ENCODE measurements at regions not wholly inside any gene's neighbourhood (a gene's known extent, or its start where the extent isn't known, plus 50 kb on each side); places are given as distances from the start of the nearest gene placed in this dataset.

DNA sequence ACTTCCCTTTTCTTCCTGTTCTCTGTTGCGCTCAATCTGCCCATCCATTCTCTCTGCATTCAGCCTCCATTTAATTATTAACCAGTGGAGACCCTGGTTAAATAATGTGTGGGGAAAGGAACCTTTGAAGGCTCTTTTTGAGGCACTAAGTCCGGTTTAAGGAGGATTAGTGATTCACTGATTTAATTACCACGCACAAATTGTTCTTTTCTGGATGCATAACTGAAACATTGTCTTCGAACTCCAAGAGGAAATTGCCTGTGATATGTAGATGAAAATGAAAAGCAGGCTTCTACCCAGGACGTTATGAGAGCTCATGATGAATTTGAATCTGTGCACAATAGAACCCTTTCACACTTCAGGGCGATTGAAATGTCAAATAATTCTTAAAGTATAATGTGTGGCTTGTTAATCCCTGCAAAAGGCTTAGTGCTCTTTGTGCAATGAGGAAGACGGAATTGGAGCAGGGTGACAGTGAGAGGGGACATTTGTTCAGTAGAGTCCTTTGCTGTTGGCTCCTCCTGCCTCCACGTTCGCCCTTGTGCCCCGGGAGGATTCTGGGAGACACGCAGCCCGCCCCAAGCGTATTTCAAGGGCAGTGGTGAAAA, 51.1 kb upstream of the ZNF236 start:
- no peak for DNase-seq

DNA sequence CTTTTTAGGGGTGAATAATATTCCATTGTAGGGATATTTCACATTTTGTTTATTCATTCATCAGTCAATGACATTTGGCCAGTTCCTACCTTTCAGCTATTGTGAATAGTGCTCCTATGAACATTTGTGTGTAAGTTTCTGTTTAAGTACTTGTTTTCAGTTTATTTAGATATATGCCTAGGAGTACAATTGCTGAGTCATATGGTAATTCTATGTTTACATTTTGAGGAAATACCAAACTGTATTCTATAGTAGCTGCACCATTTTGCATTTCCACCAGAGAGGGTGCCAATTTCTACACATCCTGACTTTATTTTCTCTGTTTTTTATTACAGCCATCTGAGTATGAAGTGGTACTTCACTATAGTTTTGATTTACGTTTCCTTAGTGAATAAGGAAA, 54.4 kb upstream of the ZNF236 start:
- DNase-seq: no peak

DNA sequence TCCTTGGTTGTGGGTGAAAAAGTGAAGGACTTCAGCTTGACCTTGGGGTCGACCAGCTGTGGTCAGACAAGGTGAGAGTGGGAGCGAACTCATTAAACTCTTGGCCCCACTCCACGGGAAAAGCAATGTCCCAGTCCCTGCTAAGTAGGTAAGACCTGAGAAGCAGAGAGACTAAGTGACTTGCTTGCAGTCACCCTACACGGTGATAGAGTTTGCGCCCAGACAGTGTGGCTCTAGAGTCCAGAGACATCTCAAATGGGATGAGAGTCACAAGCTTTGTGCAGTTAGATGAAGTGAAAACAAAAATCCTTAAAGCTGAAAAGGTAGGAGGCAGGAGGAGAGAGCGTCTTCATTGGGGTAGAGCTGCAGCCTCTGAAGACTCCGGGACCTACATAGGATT, 55.9 kb upstream of the ZNF236 start:
- no peak for DNase-seq

DNA sequence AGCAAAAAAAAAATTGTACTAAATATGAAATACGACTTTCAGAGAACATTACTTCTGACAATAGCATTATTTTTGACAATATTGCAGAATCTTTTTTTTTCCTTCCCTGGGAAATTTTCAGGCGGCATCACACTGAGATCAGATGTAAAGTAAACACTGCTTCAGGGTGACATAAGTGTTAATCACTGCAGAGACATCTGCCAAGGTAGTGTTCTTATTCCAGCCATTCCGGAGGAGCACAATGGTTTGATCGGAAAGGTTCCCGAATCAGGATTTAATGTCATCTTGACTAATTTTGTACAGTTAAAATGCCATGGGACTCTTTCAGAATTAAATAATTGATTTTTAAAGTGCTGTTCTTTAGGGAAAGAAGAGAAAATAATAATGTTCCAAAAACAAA, 56.7 kb upstream of the ZNF236 start:
- DNase-seq: no peak

DNA sequence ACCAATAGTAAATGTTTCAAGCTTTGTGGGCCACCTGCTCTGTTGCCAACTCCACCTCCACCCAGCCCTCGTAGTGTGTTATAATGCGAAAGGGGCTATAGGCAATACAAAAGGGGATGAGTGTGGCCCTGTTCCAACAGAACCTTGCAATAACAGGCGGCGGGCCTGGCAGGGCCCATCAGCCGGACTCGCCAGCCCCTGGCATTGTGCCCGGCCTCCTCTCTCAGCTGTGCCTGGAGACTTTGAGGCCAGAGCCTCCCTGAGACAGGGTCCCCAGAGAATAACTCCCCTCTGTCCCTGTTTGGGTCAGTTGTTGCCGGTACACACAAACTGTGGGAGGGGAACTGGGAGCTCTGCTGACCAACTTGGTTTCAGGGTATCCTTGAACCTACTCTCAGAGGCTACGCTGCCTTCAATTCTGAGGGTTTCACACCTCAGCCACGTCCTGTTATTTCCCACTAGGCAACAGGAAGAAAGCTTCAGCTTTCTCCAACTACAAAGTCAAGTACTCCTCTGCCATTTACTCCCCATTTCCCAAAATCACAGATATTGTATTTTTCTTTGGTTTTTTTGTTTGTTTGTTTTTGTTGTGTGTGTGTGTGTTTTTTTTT, 58.0 kb upstream of the ZNF236 start:
- DNase-seq: no peak

DNA sequence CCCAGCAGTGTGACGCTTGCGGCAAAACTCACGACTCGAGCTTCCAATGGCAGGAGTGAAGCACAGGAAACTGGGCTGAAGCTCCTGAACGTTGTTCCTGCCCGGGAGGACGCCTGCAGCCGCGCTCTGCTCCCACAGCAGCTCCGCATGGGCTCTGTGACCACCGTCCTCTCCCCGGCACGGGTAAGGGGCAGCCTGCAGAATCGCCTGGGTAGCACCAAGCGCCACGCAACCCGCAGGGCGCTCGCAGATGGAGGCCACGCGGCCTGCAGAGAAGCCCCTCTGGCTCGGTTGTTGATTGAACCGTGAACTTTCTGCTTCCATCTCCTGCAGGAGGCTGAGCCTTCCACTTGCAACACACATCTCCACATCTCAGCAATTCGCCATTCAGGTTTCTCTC, 63.3 kb upstream of the ZNF236 start:
- no peak for DNase-seq

DNA sequence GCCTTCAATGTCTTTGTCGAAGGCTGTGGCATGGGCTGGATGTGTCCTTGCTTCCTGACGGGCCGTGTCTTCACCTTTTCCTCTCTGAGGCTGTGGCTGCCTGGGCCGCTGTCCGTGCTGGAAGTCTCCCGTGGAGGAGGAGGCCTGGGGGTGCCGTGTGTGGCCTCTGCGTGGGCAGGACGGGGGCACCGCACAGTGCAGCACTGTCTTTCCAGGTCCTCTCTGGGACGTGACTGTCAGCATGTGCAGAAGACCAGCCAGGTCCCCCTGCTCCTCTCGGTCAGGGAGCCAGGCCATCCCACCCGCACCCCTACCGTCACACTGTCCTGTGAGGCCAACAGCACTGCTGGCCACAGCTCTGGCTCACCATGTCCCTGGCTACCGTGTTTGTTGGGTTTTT, 64.4 kb upstream of the ZNF236 start:
- no peak for DNase-seq

DNA sequence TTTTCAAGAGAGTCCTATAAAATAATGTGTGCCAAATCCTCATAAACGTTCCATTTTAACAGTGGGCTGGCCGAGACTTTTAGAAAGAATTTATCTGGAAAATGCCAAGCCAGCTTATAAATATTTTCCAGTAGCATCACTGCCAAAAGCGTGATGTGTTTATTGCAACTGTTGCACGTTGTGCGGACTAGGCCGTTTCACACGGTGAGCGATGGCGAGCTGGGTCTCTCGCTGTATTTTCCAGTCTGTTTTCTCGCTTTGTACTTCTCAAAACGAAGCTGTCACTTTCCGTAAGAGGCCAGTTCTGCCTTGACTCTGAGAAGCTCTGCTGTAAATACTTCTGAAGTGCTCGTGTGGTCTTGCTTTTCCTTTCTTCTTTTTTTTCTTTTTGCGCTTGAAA, 65.0 kb upstream of the ZNF236 start:
- no peak for DNase-seq

DNA sequence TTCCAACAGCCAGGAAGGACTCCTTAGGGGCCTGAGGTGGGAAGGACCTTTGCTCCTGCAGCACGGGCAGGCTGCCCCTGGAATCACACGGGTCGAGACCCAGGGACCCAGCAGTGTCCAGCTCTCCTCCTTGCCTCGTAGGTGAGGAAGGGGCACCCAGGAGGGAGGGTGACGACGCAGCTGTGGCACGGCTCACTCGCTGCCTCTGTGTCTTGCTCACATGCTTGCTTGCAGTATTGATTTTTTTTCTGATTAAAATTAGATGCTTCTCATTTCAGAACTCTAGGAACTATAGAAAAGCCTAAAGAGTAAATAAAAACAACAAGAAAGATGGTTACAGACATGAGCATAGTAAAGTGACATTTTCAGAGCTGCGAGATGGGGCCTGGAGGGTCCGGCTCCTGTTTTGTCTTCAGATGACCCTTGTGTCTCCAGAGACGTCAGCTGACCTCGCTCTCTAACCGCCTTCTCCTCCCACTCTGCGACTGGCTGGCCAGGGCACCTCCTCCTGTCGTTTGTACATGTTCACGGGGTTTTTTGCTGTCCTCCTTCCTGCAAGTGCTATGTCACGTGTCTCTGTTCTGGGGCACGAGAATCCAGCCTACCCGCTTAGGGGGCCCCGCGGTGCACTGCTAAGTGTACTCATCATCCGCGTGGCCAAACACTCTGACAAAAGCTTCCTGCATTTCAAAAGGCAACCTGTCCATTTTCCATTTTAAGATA, 65.7 kb upstream of the ZNF236 start:
- no peak for DNase-seq

DNA sequence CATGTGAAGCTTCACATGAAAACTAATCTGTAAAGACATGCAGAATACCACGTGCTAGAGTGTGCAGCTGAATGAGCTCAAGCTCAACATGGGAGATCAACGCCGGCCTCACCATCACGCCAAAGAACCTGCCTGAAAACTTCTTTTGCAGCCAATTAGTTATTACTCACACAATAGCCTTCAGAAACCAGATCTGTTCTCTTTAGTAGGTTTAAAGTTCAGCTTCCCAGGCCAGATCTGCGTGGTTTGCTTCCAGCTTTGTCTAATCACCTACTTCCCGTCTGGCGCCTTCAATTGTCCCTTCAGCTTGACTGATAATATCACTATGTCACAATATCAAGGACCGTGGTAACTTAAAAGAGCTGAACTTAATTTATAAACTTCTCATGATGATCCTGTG, 68.0 kb upstream of the ZNF236 start:
- DNase-seq: no peak

DNA sequence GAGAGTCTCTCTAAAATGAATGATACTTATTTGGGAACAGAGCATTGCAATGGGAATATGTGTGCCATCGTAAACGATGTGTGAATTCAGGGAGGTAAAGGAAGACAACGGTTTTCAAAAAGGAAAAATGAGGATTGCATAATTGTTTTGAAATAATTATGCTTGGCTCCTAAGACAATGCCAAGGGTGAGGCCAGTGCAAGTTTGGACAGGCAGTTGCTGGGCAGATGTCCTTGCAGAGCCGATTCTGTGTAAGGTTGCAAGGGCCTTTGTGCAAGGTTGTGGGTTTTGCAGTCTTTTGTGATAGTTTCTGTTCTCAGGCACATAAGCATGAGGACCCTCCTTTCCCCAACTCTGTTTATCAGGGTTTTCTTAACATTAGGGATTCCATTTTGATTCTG, 70.0 kb upstream of the ZNF236 start:
- DNase-seq: no peak

DNA sequence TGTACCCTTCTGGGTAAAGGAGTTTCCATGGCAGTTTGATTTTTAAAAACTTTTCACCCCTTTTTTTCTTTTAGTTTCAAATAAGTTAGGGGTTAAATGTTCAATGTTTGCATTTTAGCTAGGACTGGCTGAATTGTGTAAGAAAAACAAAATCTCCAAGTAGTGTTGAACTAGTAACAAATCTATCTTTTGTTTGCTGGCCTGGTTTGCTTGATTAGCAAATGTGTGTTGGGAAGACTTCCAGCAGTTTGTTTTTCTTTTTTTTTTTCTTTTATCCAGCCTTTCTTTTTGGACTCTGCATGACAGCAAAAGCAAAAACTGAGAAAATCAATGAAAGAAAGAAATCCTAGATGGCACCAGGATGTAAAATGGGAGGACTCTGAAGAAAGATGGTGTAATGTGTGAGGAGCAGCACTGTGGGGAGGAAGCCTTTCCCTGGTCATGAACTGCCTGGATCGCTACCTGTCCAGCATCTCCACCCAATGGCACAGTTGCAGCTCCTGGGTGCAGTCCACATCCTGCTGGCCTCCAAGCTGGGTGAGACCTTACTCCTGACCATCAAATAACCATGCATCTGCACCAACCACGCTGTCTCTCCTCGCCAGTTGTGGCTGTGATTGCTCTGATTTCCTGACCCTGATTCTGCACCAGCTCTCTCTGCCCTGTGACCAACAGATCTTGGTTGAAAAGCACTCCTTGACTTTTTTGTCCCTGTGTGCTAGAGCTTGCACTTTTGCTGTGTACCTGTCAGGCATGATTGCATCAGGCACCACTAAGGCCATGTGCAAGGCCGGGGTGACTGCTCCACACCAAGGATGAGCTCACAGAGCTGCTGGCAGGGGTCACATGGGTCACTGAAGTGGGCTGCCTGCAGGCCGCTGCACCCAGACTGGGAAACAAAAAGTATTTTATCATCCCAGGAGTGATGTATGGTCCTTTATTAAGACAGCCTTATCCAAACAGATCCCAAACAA, 71.2 kb upstream of the ZNF236 start:
- no peak for DNase-seq

DNA sequence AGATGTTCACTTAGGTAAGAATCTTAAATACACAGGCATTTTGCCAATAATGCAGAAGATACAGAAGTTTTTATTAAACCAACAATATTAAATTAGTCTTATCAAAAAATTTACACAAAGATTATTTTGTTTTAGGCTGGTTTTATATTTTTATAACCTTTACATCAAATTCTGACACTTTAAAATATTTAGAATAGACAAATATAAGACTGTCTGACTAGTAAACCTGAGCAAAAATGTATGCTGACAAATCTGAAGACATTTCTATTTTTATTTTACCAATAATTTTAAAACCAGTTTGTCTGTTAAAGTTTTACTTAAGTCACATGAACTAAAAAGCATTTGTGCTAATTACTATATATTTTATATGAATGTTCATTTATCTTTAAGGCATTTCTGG, 72.1 kb upstream of the ZNF236 start:
- DNase-seq: no peak

DNA sequence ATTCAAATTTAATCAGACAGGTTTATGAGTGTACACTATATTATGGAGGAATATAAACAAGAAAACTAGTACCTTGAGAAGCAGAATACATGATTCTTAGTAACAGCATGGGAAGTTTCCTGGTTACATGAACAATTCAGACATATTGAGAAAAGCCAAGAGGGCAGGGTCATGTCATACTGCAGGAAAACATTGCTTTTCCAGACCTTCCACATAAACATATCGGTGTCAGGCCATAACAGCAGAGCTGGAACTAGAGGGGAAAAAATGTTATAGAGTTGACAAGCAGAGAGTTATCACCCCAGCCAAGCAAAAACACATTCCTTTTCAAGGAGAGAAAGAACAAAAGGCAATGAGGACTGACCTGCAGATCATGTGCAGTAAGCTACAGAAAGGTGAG, 74.7 kb upstream of the ZNF236 start:
- no peak for DNase-seq

DNA sequence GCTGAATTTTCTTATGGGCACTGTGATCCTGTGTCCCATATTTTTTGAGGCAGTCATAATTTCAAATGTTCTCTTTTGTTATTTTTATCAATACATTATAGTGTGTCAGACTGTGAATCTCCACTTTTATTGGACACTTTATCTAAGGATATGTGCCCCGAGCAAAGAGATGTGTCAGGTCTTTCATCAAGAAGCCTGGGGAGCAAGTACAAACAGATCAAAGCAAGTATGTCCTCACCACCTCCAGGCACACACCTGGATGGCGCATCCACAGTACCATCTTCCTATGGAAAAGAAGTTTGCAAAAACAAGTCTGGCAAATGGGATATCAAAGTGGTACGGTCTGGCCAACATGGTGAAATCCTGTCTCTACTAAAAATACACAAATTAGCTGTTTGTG, 81.0 kb upstream of the ZNF236 start:
- no peak for DNase-seq

DNA sequence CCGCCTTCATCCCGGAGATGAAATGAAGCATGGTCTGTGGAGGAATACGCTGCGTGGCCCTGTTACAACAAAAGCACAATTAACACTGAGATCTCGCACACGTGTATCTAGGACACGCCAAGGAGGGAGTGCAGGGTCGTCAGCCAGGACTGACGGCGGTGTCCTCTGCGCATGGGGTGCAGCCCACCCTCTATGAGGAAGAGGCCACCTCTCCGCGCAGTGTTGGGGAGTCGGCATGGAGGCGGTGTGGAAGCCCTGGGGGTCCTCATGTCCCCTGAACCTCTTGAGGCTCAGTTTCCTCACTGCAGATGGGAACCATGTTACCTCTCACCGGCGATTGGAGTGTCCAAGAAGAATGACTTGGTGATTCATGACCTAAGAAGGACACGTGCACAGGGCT, 86.0 kb upstream of the ZNF236 start:
- DNase-seq: no peak

DNA sequence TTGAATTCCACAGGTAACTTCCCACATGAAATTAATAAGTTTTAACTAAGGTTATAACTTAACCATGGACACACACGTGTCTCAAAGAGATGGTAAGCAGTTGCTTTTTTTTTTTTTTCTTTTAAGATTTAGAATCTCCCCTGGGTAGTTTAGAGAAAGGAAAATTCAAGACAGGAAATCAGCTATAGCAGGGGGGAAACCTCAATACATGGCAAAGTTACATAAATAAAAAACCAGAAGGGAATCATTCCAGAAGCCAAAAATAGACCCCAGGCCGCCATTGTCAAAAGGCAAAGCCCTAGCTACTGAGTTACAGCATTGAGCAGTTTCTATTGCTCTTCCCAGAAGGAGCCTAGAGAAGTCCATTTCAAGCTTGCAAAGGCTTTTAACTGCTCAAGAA, 91.5 kb upstream of the ZNF236 start:
- no peak for DNase-seq

DNA sequence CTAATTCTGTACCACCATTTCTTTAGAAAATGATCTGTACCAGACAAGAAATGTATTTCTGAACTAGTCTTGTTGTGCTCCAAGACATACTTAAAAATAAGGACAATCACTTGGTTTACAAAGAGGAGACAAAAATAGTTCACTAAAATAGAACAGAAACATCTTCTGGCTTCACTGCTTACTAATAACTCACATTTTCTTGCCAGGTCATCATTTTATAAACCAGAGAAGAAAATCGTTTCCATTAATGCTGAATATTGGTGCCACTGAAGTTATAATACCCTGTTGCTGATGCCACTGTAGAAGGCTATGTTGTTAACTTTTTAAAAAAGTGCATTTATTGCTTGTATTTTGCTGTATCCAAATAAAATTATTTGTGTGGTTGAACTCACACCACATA, 94.8 kb upstream of the ZNF236 start:
- no peak for DNase-seq

DNA sequence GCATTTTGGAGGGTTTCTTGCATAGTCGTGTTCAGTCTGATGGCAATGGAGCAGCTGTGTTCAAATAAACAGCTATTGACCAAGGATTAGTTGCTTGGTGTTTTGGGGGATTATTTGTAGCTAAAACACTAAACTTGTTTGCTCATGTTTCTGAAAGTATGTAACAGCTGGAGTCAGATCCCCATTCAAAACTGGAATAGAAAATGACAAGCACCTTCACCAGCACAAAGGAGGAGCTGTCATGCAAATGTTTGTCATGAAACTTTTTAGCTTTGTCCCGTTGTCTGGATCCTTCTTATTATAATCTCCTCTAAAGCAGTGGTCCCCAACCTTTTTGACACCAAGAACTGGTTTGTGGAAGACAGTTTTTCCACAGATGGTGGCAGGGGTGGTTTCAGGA, 96.9 kb upstream of the ZNF236 start:
- DNase-seq: no peak

DNA sequence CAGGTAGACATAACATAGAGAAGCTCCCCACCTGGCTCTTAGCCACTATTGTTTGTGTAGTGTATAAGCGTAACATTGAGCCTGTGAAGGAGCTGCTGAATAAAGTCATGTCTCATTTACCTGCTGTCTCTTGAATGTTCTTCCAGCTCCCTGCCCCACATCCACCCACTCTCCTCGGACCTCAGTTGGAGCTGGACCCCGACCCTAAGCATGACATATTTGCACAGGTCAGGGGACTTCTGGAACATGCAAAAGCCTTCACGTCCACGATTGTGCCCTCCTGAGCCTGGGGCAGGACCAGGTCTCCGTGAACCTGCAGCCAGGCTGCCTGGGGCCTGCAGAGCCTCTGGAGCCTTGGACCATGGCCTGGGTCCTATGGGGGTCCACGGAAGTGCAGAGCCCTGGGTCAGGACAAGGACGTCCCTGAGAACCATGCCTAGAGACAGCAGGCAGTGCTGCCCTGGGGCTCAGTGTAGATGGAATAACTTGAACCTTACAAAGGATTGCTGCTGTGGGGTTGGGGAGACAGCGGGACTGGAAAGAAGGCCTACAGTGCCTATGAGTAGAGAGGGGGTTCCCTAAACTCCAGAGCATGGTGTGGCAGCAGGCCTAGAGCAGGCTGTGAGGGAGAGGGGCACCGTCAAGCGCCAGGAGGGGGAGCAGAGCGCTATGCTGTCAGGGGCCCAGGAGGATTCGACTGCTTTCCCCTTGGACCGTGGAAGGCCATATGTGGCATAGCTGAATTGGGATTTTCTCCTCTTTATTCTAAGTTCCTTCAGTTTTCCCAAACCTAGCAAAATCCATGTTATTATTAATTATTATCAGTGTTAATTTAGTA, 99.9 kb upstream of the ZNF236 start:
- DNase-seq: no peak

DNA sequence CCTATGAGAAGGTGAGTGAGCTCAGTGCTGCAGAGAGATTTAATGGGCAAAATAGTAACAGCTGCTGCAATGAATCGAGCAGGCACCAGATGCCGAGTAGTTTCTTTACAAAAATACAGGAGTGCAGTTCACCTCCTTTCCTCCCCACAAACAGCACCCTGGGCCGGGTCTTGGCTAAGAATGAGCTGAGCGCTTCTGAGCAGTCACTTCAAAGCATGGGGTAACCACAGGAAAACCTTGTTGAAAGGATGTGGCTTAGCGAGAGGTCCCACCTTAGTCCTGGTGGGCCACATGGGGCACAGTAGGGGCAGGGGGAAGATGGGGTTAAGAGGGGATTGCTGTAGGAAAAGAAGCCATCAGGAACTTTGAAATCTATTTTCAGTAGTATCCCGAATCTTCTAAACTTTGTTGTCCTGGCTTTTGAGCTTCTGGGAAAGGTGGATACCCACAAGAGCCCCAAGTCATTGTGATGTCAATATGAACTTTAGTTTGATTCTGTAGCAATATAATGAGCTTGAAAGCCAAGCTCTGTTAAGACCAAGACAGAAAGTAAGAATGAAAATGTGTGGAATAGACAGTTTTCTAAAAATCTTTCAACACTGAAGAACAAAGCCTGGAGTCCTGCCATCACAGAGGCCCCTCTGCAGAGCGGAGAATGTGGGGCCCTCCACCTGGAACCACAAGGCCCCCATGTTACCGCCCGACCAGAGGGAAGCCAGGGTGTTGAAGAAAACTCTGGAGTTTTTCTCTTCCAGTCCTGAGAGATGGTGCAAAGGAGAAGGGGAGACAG, 101.0 kb upstream of the ZNF236 start:
- DNase-seq: peak; percentile 44 to 67

DNA sequence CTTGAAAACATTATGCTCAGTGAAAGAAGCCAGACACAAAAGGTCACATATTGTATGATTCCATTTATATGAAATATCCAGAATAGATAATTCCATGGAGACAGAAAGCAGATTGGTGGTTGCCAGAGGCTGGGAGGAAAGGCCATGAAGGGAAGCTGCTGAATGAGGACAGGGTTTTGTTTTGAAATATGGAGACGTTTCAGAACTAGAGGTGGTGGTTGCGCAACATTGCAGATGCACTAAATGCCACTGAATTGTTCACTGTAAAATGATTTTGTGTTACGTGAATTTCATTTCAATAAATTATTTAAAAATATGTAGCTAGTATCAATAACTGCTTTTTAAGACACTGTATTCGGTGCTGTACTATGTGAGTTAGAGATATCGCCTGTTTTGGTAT, 101.7 kb upstream of the ZNF236 start:
- no peak for DNase-seq
